ENCODE measurements at regions not wholly inside any gene's neighbourhood (a gene's known extent, or its start where the extent isn't known, plus 50 kb on each side); places are given as distances from the start of the nearest gene placed in this dataset.
"Not testable (repeated sequence)": the region's sequence is repeated elsewhere in the genome, so short reads cannot be mapped to it uniquely, and the experiment has no call there.

GRCh38 chr9:138212811-138213210, 335.2 kb downstream of the CACNA1B start:
- not testable (repeated sequence) for DNase-seq (ENCODE audit: low spot score)

GRCh38 chr9:138213748-138214147, 336.2 kb downstream of the CACNA1B start:
- peak; percentile 6 for DNase-seq (ENCODE audit: low spot score)

DNA sequence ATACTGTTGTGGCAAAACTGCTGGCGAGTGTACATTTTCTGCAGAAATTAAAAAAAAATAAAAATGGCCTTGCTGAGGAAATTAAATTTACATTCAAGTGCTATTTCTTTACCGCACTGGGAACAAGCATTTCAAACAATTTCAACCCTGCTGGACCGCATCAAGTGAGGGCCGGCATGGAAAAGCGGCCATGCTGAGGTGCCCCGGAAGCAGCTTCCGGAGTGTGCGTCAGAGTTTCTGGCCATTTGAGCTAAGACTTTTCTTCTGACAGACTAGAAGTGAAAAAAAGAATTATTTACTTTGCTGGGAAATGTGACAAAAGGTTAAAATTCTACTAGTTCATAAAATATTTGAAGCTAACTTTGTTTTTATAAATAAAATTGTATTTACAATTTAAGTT, 337.0 kb downstream of the CACNA1B start:
- not testable (repeated sequence) for DNase-seq (ENCODE audit: low spot score)

DNA sequence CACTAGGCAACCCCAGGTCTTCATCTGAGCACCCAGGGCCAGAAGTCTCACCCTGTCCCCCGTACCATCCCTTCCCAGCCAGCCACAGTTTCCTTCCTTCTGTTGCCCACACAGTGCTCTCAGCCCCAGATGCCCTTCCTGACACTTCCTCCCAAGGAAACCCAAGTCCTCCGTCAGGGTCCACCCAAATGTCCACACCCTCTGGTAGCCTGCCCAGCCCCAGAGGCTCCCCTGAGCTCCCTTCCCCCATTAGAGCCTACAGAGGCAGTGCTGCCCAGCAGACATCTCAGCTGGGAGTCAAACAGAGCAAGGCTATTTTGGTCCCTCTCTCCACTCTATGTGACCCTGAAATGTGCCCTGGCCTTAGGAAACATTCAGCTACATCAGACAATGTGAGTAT, 338.0 kb downstream of the CACNA1B start:
- DNase-seq (ENCODE audit: low spot score): not testable (repeated sequence)

GRCh38 chr9:138216817-138217216, 339.2 kb downstream of the CACNA1B start:
- DNase-seq (ENCODE audit: low spot score): not testable (repeated sequence)

GRCh38 chr9:138217284-138217850, 339.8 kb downstream of the CACNA1B start:
- DNase-seq (ENCODE audit: low spot score): not testable (repeated sequence)

GRCh38 chr9:138219249-138219648, 341.7 kb downstream of the CACNA1B start:
- not testable (repeated sequence) for DNase-seq (ENCODE audit: low spot score)

- DNase-seq (ENCODE audit: low spot score): not testable (repeated sequence)
Measured at GRCh38 chr9:138221446-138222054, 344.0 kb downstream of the CACNA1B start.

- DNase-seq (ENCODE audit: low spot score): not testable (repeated sequence)
Measured at GRCh38 chr9:138237099-138237498, 359.5 kb downstream of the CACNA1B start.

DNA sequence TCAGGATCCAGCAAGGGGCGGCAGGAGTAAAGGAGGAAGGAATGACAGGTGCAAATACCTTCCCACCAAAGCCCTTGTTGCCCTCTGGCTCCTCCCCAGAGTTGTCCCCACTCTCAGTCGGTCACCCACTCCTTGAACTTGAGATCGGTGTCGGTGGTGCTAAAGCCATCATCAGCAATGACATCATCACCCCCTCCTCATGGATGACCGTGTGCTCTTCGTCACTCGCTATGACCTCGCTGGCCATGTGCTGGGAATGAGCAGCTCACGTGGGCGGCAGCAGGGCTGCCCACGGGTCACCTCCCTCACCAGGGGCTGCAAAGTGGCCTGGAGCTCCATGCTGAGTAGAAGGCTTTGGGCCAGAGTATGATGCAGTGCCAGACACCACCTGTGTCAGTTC, 405.3 kb downstream of the CACNA1B start:
- not testable (repeated sequence) for DNase-seq (ENCODE audit: low spot score)
